T-helper 2 cell treated with Interferon-gamma antibody and Interleukin-4, amounts not matched to agents 100 ng/mL and 5 ng/mL, for 36 hours (primary cell): ENCODE measurements at regions not wholly inside any gene's neighbourhood (a gene's known extent, or its start where the extent isn't known, plus 50 kb on each side); places are given as distances from the start of the nearest gene placed in this dataset.

ENCODE experiments used
- intact Hi-C: fragments of 100-400 bp; cut with micrococcal nuclease; formaldehyde crosslinking; loops from one replicate; pipeline ENCODE4 v1.15.1; 2023

DNA sequence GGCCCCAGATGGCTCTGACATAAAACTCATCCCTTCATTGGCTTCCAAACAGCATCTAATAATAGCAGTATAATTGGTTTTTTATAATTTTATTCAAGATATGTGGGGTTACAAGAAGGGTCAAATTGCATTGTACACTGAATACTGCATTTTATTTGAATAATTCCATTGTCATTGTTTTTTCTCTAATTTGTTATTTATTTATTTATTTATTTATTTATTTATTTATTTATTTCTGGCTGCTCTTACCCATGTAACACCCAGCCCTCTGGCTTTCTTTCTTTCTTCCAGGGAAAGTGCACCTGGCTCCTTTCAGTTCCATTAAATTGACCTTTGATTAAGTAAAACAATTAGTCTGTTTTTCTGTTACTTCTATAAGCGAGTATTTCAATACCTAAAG lies 210.1 kb downstream of the CDH9 start:
- intact Hi-C loops, result no loop called here

DNA sequence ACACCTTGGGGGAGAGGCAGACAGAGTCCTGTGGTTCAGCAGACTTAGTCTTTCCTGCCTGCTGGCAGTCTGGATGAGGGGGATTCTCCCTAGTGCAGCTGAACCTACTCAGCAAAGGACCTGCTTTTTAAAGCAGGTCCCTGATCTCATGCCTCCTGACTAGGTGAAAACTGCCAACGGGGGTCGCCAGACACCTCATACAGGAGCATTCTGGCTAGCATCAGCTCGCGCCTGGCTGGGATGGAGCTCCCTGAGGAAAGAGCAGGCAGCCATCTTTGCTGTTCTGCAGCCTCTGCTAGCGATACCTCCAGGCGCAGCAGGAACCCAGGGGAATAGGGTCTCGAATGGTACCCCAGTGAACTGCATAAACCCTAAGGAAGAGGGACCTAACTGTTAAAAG lies 225.2 kb downstream of the CDH9 start:
- intact Hi-C loops, result no loop called here

DNA sequence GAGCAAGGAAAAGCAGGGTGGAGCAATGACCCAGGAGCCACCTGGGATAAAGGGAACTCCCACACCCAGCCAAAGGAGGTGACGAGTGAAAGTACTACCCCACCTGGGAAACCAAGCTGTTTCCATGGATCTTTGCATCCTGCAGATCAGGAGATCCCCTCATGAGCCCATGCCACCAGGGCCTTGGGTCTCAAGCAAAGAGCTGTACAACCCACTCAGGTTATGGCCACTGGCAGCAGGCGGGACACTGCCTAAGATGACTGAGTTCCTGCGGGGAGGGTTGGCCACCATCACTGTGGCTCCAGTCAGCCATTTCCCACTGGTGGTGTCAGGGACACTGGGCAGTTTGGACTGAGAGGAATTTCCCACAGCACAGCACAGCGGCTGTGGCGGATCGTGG lies 225.7 kb downstream of the CDH9 start:
- intact Hi-C loops, result no loop called here

DNA sequence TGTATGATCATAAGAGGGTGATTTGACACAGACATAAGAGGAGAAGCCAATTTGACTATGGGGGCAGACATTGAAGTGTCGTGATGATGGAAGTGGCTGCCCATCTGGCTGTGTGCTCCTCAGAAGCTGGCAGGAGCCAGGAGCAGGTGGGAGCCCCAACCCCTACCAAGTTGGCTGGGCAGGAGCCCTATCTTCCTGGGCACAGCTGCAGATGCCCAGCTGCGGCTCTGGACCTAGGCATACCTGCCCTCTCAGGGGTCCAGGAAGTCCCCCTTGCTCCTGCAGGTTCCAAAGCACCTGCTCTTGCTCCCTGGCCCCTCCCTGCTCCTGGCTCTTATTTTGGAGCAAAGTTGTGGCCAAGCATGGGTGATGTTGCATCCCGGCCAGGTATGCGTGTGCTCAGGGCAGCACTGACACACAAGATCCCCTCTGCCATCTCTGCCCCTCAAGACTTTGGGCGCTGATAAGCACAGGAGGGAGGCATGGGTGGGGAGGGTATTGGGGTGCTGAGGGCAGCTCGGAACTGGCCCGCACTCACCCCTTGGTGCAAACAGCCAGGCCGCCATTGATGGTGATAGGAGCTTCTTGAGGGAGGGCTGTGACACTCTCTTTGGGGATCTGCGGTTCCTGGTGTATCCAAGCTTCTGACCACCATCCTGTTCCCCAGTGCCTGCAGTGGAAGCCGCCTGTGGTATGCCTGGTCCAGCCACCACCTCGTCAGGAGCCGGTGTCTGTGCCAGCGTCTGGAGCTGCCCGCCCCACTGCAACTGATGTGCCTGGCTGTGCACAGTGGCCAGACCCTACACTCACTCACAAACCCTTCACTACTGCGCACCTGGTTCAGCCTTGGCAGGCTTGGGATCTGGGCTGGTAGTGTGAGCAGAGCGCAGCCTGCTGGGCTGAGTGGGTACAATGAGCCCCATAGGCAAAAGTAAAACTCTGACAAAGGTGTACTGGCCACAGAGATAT lies 230.9 kb downstream of the CDH9 start:
- intact Hi-C loops, result no loop called here

DNA sequence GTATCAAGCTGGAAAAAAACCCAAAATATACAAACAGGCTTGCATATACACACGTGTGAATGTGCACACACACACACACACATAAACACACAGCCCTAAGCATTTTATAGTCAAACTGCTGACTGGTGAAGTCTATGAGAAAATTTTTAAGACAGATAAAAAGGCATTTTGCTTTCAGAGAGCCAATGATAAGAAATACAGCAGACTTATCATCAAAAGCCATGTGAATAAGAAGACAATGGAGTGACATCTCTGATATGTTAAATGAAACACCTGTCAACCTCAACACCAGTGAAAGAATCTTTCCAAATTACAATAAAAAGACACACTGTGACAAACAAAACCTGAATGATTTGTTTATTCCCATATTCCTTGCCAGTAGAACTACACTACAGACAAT lies 233.3 kb downstream of the CDH9 start:
- intact Hi-C loops, result no loop called here

DNA sequence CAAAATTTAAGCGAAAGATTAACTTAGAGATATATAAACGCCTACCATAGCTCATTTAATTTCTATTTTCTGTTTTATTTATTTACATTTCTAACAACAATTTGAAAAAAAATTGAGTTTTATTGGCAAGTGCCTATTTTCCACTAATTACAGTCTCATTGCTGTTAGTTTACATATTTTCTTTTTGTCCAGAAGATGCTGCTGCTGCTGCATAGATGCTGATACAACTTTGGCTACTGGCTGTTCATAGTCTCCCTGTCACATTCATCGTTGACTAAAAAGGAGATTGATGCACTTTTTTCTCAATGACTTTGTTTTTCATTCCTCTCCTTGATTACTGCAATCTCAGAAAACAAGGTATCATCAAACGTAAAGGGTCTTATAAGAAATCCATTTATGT lies 235.4 kb downstream of the CDH9 start:
- intact Hi-C loops, result loop anchor here (1.0 kb wide), 1 partner anchor 9 kb away; no protein-coding TSS in a partner anchor

DNA sequence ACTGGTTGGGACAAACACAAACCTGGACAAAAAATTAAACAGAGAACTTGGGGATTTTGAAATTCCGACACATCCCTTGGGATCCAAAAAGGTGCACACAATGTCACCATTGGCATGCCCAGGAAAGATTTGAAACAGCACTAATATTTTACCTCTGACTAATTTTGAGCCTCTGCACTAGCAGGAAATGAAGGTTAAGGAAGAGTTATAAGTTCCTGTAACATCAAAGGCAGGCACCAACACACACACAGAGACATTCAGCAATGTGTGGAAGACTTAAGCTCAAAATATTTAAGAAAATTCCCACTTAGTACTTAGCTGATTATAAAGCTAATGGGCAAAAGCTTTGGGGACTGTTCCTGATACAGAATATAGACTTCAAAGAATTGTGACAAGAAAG lies 247.0 kb downstream of the CDH9 start:
- intact Hi-C loops, result no loop called here

DNA sequence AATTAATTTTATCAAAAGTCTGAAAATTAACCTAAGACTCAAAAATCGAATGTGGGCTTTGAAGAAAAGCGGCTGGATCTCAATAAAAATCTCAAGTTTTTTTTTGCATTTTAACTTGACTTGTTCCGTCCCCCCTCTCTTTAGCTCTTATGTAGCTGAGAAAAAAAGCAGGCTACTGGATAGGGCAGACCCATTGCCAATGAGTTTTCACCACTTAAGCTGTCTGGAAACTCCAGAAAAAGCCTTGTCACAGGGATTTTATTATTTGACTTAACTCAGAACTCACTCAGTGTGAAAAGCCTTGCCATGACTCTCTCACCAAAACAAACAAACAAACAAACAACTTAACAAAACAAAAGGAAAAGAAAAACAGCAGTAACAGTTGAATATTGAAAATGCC lies 247.4 kb downstream of the CDH9 start:
- intact Hi-C loops, result no loop called here

DNA sequence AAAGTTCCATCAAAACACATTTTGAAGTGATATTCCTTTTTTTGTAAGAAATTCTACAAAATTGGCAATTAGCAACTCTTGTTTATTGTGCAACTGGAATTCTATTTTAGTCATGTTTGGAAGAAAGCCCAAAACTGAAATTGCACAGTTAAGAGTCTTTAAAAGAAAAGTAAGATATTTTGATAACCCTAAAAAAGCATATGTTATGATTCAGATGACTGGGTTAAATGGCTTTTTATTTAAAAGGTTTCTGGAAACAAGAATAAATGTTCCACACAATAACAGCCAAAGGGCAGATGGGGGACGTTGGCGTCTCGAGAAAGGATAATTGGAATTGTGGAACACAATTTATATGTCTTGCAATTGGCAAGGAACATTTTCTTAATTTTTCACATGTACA lies 275.2 kb downstream of the CDH9 start:
- intact Hi-C loops, result no loop called here

DNA sequence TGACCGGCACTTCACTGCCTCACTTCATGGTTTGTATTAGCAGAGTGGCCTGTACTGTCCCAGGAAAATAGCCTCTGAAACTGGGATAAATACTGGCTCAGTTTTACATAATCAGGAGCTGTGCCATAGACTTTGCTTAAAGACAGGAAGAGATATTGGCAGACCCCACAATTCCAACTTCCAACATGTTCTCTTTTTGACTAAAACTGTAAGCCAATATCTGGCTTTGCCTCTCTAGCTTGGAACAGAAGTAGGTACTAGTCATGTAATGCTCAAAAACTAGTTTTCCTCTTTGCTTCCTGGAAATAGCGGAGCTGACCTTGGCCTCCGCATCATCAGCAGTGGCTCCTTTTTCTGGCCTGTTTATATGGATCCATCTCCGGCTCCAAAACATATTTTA lies 276.9 kb downstream of the CDH9 start:
- intact Hi-C loops, result no loop called here

DNA sequence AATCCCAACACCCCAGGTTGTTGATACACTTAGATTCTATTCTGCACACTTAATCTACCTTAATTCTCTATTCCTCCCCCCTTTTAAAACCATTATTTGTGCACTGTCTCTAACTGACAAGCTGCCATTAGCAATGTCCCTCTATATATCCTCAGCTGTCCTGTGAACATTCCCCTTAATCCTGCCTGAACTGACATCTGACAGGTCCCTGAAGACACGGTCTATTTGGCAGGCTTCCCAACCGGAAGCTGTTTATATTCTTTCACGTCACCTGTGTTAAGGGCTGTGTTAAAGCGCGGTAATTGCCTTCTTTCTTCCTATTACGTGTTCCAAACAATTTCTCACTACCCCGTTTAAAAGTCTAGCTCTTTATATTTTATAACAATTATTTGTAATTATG lies 277.3 kb downstream of the CDH9 start:
- intact Hi-C loops, result no loop called here

DNA sequence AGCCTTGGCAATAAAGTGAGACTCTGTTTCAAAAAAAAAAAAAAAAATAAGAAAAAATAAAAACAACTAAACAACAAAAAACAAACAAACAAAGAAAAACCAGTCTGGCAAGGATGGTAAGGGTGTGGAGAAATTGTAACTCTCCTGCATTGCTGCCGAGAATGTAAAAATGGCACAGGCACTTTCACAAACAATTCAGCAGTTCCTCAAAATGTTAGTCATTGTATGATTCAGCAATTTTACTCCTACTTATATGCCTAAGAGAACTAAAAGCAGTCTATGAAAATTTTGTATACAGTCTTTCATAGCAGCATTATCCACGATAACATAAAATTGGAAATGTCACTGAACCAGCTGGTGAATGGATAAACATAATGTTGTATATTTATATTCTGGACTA lies 280.4 kb downstream of the CDH9 start:
- intact Hi-C loops, result no loop called here

DNA sequence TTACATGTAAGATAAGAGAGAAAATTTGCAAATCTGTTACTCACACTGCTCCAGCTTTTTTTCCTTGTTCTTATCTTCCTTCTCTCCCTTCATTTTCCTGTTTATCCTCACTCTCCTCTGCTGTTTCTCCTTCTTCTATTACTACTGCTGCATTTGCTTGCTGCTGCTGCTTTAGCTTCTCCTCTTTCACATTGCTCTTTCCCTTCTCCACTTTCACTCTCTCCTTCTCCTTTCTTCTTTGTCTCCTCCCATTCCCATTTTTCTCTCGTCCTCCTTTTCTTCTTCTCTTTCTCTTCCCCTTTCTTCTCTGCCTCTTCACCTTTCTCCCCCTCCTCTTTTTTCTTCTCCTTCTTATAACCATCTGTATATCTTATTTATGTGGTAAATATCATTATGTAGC lies 288.6 kb downstream of the CDH9 start:
- intact Hi-C loops, result no loop called here

DNA sequence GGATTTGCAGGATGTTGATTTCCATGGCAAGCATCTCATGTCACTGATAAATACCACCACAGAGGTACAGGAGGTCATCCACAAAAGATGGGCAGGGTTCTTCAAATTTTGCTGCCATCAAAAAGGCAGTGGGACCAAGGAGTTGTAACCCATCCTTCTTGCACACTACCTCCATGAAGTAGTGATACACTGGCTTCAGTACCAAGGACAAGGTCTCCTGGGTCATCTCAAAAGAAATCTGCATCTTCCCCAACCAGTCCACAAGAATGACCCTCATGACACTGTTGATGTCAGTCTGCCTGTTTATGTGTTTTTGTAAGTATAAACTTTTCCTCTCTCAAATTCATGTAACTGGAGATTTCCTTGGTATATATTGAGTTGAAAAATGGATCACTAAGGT lies 298.2 kb downstream of the CDH9 start:
- intact Hi-C loops, result no loop called here

DNA sequence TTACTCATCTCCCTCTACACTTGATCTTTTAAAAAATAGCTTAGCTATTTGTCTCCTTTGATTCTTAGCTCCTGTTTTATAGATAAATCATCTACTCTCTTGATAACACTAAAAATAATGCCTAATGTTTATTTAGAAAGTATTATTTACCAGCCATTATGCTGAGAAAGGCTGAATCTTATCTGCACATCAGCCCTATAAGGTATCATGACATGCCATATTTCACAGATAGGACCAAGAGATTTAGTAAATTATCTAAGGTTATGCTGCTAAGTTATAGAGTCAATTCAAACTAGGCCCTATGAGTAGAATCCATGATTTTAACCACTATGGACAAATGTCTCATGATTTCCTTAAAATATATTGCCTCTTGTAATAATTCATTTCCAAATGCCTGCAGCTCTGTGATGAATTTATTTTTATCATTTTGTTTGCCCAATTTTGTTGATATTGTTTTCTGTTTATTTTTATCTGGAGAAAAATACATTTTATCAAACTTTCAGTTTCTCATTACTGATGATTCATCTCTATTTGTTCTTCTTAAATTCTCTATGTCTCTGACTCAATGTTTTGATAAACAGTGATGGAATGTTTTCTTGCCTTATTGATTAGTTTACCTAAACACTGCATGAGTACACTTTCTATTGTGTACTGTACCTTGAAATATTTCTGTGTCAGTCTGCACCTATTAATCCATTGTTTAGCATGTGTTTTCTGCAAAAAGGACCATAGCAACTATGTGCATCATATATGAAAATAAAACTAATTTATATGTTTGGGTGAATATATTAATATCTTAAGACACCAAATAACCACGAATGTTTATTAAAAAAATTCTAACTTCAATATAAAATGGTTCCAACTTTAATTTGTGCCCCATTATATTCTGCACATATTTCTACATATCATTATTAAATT lies 300.8 kb downstream of the CDH9 start:
- intact Hi-C loops, result no loop called here

DNA sequence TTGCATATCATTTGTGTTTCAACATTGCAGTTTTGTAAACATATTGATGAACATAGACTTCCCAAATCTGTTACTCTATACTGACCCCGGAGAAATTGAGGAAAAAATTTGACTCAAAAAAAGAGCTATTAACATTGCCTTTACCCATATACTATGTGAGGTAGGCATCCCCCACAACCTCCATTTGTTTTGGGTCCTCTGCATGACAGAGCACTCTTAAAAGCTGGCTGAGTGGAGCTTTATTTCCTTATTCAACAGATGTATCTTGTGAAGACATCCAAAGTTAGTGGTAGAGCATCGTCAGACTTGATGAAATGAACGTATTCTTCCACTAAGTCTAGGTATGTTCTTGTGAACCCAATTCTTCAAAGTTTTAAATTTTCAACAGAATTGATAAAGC lies 310.5 kb downstream of the CDH9 start:
- intact Hi-C loops, result no loop called here

DNA sequence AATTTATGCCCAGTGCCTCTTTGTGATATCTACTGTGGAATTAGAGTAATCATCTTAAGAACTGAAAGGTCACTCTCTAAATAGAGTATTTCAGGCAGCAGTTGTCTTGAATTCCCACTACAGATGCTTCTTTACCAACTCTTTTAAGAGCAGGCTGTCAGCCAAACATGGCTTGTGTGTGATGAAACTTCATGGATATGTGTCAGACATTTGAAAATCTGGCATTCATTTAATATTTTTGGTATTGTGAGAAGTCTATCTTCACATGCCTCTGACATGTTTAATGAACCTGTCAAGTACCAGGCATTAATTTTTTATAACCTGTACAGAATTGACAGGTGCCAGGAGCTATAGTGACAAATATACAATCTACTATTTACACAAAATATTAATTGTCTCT lies 318.6 kb downstream of the CDH9 start:
- intact Hi-C loops, result no loop called here

DNA sequence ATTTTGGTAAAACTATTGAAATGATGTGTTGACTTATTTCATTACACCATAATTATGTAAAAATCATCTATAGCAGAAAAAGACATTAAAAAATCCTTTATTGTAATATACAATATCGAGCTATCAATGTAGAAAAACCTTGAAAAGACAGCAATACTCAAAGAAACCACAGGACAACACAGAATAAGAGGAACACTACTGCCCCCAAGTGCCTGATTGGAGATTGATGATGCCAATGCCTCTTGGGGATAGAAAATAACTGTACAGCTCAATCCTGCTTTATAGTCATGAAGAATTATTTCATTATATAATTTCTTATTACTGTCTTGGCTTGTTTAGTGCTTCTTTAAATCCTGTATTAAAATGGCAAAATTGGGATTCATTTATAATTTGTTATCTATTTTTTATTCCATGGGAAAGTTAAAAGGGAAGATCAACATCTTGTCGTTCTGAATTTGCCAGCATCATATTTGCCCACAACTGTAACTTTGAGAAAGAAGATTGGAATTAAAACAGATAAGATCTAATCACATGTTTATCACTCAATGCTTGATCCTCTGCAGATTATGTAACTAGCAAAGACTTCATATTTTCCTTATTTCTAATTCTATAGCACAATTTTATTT lies 337.5 kb downstream of the CDH9 start:
- intact Hi-C loops, result no loop called here

DNA sequence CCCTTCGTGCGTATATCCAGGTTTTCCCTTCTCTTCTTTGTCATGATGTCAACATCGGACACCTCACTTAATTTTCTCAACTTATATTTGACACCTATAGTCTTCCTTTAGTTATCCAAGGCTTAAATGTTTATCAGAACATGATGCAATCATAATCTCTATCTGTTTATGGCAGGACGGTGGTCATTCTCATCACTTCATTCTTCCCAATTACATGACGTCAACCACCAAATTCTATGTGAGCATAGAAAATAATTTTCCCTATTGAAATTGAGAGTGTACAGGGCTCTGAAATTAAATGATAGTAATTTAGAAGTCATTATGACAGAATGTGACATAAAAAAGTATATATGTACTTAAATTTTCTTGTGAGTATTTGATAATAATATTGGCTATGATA lies 345.4 kb downstream of the CDH9 start:
- intact Hi-C loops, result no loop called here

DNA sequence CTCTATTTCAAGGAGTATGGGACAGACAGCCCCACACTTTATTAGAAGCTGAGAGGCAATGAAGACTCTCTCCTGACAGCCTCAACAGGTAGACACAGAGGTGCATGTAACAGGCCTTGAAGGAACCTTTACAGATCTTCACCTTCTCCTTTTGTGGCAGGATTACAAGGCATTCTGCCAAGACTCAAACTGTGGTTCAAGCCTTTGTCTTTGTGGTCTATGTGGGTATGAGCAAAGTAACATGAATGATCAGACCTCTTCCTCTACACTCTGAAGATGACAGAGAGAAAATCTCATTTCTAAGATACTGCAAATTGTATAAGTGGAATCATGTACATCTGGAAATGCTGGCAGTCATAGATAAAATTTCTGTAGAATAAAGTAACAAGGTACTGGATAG lies 346.9 kb downstream of the CDH9 start:
- intact Hi-C loops, result no loop called here

DNA sequence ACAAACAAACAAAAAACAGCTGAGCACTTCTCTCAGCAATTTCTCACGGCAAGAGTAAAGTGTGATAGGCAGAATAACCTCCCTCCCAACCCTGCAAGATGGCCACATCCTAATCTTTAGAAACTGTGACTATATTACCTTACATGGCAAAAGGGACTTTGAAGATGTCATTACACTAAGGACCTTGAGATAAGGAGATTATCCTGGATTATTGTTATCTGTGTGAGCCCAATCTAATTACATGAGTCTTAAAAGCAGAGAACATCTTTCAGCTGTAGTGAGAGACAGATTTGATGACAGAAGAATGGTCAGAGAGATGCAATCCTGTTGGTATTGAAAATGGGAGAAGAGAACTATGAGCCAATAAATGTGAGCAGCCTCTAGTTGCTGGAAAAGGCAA lies 347.9 kb downstream of the CDH9 start:
- intact Hi-C loops, result no loop called here

DNA sequence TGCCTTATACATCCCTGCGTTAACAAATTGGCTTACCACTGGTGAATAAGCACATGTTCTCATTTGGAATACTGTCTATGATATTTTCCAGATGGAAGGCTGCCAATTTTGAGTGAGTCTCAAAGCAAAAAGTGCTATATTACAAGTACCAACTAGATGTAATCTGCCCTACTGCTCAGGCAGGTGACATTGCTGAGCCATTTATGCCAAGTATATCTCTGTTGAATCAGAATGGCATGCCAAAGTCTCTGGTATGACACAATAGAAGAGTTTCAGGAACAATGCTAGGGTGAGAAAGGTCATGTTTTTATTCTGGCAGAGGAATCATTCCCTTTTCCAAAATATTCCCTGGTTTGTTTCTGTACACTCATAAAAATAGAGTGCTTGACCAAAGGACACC lies 356.5 kb downstream of the CDH9 start:
- intact Hi-C loops, result no loop called here
